ENCODE measurements at regions not wholly inside any gene's neighbourhood (a gene's known extent, or its start where the extent isn't known, plus 50 kb on each side); places are given as distances from the start of the nearest gene placed in this dataset.

DNA sequence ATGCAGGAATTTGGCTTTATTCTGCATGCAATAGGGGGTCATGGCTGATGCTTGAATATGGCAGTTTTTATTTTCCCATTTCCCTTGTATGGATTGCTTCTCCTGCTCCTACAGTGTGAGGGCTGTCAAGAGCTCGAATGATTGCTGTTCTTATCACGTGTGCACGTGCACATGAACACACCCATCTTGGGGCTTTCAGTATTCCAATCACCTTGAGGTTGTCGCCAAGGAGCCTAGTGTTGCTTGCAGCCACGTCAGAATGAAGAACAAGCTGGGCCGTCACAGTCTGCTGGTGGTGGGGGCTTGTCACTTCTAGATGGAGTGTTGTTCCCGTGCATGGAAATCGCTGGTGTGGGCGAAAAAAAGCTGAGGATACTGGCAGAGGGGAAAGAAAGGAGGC lies 219.4 kb upstream of the GLRA1 start:
- Mint-ChIP-seq H3K36me3 (ENCODE audit: low read depth) (no peaks in the 10 kb centered on the region), H3K4me1 (ENCODE audit: low read depth) (peaks cover 5% of the 10 kb centered on the region), H3K9me3 (ENCODE audit: low read depth) (no peaks in the 10 kb centered on the region), H3K4me3 (ENCODE audit: unreplicated experiment) (no peak overlapping the region), H3K27me3 (ENCODE audit: low read depth) (peaks cover 23% of the 10 kb centered on the region), H3K27ac (ENCODE audit: unreplicated experiment) (no peak overlapping the region)
- TF ChIP-seq, protein P1, sequence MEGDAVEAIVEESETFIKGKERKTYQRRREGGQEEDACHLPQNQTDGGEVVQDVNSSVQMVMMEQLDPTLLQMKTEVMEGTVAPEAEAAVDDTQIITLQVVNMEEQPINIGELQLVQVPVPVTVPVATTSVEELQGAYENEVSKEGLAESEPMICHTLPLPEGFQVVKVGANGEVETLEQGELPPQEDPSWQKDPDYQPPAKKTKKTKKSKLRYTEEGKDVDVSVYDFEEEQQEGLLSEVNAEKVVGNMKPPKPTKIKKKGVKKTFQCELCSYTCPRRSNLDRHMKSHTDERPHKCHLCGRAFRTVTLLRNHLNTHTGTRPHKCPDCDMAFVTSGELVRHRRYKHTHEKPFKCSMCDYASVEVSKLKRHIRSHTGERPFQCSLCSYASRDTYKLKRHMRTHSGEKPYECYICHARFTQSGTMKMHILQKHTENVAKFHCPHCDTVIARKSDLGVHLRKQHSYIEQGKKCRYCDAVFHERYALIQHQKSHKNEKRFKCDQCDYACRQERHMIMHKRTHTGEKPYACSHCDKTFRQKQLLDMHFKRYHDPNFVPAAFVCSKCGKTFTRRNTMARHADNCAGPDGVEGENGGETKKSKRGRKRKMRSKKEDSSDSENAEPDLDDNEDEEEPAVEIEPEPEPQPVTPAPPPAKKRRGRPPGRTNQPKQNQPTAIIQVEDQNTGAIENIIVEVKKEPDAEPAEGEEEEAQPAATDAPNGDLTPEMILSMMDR (IDR thresholded peaks at IDR 0.05) = no peak
- DNase-seq (ENCODE audit: low spot score) = no peak

DNA sequence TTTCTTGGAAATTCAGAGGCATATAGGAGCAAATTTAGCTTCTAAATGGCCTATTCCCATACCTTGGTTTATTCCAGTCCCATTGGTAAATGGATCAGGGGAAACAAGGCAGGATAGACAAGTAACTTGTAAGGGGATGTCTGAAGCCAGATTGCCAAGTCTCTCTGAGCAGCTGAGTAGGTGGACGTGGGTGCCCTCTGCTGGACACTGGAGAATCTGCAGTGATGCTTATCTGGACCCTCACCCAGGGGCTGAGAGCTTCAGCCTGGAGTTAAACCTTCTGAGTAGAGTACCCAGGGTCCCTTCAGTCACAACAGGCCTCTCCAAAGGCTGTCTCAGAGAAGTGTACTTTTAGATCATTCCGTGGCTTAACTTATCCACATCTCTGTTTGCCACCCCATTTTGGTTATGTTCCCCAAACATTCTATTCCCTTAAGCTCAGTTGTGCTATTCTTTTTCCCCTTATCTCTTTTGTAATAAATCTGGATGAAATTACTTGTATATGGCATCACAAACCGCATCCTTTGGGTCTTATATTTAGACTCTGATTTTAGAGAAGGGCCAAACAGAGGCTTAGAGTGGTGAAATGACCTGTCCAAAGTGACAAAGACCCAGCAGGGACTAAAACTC lies 218.3 kb upstream of the GLRA1 start:
- Mint-ChIP-seq H3K4me3 (ENCODE audit: unreplicated experiment) (no peak overlapping the region), H3K27ac (ENCODE audit: unreplicated experiment) (no peak overlapping the region), H3K27me3 (ENCODE audit: low read depth) (peaks cover 23% of the 10 kb centered on the region), H3K9me3 (ENCODE audit: low read depth) (no peaks in the 10 kb centered on the region), H3K36me3 (ENCODE audit: low read depth) (no peaks in the 10 kb centered on the region), H3K4me1 (ENCODE audit: low read depth) (peaks cover 10% of the 10 kb centered on the region)
- no peak for DNase-seq (ENCODE audit: low spot score)
- TF ChIP-seq, protein P1 (IDR thresholded peaks at IDR 0.05) = peak; percentile 95

DNA sequence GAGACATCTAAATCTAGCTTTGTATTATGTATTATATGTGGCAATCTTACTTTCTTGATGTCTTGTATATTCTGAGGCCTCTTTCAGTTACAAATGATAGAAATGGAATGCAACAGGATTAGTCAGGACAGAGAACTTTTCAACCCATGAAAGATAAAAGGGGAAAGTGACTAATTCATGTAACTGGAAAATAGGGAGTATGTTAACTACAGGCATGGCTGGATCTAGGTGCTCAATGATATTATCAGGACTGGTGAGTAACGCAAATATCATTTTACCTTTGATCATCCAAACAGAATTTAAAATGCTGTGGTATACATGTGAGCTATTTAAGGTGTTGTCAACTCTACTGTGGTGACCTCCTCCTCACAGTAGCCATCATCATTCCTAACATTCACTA lies 215.7 kb upstream of the GLRA1 start:
- H3K4me1 Mint-ChIP-seq (ENCODE audit: low read depth) = peaks cover 28% of the 10 kb centered on the region
- H3K36me3 Mint-ChIP-seq (ENCODE audit: low read depth) = no peaks in the 10 kb centered on the region
- TF ChIP-seq, protein P1 (IDR thresholded peaks at IDR 0.05) = no peak
- H3K27ac Mint-ChIP-seq (ENCODE audit: unreplicated experiment) = no peak overlapping the region
- peaks cover 16% of the 10 kb centered on the region for H3K27me3 Mint-ChIP-seq (ENCODE audit: low read depth)
- peaks cover 5% of the 10 kb centered on the region for H3K9me3 Mint-ChIP-seq (ENCODE audit: low read depth)
- no peak overlapping the region for H3K4me3 Mint-ChIP-seq (ENCODE audit: unreplicated experiment)
- DNase-seq (ENCODE audit: low spot score) = no peak

DNA sequence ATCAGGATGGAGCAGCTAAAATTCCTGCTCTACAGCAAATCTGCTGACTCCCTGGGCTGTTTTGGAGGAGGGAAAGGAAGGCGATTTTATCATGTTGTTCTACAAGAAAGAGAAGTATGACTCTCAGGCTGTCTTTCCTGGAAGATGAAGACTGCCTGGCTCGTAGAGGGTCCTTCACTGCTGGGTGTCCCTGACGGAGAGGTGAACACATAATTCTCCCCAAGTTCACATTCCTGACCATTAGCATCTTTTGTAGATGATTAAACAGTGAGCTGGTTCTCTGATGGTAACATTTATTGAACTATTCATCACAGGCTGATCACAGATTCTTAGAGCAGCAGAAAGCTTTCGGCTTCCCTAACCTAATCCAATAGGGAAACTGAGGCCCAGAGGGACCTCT lies 212.4 kb upstream of the GLRA1 start:
- H3K9me3 Mint-ChIP-seq (ENCODE audit: low read depth) = peaks cover 8% of the 10 kb centered on the region
- no peaks in the 10 kb centered on the region for H3K36me3 Mint-ChIP-seq (ENCODE audit: low read depth)
- no peak for DNase-seq (ENCODE audit: low spot score)

DNA sequence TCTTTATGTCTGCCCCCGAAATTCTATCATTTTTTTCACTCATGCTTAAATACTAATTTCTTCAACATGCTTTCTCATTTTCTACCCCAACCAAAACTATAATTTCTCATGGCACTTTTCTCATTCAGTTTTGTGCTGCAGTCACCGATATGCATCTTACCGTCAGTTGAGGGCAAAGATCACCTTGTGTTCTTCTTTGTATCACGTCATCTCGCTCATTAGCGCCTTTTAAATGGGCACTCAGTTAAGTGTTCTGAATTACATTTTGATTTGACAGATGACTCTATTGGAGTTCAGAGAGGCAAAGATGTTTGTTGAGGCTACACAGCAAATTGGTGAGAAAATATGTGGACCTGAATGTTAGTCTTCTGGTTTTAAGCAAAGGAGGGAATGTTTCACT lies 211.7 kb upstream of the GLRA1 start:
- TF ChIP-seq, protein P1 (IDR thresholded peaks at IDR 0.05) = no peak
- Mint-ChIP-seq H3K27me3 (ENCODE audit: low read depth) (peaks cover 18% of the 10 kb centered on the region), H3K9me3 (ENCODE audit: low read depth) (peaks cover 8% of the 10 kb centered on the region), H3K36me3 (ENCODE audit: low read depth) (no peaks in the 10 kb centered on the region), H3K27ac (ENCODE audit: unreplicated experiment) (no peak overlapping the region), H3K4me1 (ENCODE audit: low read depth) (peaks cover 32% of the 10 kb centered on the region), H3K4me3 (ENCODE audit: unreplicated experiment) (no peak overlapping the region)
- DNase-seq (ENCODE audit: low spot score) = no peak

More for the DNA sequence above, 212.4 kb upstream of the GLRA1 start:
- H3K27ac Mint-ChIP-seq (ENCODE audit: unreplicated experiment) = no peak overlapping the region
- no peak overlapping the region for H3K4me3 Mint-ChIP-seq (ENCODE audit: unreplicated experiment)
- TF ChIP-seq, protein P1 (IDR thresholded peaks at IDR 0.05) = no peak
- H3K27me3 Mint-ChIP-seq (ENCODE audit: low read depth) = peaks cover 18% of the 10 kb centered on the region
- H3K4me1 Mint-ChIP-seq (ENCODE audit: low read depth) = peaks cover 32% of the 10 kb centered on the region

All from chondrocyte (in vitro differentiated cells).